ENCODE measurements at regions not wholly inside any gene's neighbourhood (a gene's known extent, or its start where the extent isn't known, plus 50 kb on each side); places are given as distances from the start of the nearest gene placed in this dataset.

DNA sequence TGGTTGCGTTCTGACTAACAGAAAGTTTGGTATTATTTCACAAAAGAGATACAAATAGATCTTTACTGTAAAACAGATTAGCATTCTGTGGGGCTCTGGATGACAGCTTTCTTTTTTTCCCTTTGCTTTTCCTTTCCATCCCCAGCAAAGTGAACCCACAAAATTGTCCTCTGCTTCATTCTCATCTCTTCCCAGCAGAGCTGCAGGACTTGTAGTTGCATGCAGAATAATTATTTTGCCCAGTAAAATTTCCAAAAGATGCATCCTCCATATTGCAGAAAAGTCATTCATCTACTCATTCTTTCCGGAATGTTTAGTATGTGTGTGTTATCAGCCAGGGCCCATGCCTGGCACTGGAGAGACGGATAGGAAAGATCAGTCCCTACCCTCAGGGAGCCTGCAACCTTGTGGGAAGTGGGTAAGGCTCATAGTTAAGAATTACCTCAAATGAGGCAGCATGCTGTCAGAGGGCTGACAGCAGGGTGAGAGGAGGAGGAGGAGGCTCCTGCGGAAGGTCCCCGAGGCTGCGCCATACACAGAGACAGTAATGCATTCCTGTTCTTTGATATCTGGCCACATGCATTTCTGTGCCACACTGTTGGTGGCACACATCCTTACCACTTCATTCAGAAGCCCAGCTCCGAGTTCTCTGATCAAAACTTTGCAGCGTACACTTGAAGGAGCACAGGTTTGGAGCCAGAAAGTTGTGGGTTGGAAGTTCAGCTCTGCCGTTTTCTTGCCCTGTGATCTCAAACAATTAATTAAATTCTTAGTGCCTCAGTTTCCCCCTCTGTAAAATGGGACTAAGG lies 225.4 kb downstream of the MYCN start:
- H3K36me3 Mint-ChIP-seq = no peaks in the 10 kb centered on the region
- H3K9me3 Mint-ChIP-seq = peaks cover 18% of the 10 kb centered on the region
- TF ChIP-seq, protein P1, sequence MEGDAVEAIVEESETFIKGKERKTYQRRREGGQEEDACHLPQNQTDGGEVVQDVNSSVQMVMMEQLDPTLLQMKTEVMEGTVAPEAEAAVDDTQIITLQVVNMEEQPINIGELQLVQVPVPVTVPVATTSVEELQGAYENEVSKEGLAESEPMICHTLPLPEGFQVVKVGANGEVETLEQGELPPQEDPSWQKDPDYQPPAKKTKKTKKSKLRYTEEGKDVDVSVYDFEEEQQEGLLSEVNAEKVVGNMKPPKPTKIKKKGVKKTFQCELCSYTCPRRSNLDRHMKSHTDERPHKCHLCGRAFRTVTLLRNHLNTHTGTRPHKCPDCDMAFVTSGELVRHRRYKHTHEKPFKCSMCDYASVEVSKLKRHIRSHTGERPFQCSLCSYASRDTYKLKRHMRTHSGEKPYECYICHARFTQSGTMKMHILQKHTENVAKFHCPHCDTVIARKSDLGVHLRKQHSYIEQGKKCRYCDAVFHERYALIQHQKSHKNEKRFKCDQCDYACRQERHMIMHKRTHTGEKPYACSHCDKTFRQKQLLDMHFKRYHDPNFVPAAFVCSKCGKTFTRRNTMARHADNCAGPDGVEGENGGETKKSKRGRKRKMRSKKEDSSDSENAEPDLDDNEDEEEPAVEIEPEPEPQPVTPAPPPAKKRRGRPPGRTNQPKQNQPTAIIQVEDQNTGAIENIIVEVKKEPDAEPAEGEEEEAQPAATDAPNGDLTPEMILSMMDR (conservative IDR thresholded peaks at IDR 0.05) = no peak
- peaks cover 27% of the 10 kb centered on the region for H3K4me1 Mint-ChIP-seq (ENCODE audit: unreplicated experiment)
- DNase-seq (ENCODE audit: extremely low spot score, unreplicated experiment) = peak; percentile 36
- H3K27me3 Mint-ChIP-seq = peaks cover 23% of the 10 kb centered on the region
- H3K27ac Mint-ChIP-seq = no peak overlapping the region
- no peak overlapping the region for H3K4me3 Mint-ChIP-seq

DNA sequence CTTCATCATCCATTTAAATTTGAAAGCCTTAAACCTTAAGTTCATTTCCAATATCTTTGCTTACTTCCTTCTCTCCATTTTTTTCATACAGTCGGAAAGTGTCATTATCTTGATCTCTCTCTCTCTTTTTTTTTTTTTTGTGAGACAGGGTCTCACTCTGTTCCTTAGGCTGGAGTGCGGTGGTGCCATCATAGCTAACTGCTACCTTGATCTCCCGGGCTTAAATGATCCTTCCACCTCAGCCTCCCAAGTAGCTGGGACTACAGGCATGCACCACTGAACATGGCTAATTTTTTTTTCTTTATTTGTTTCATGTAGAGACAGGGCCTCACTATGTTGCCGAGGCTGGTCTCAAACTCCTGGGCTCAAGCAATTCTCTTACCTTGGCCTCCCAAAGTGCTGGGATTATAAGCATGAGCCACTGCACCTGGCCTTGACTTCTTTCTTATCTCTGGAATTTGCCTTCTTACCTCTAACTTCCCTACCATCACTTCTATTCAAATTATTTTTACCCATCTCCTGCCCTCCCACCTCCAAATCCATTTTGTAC lies 222.2 kb downstream of the MYCN start:
- peaks cover 17% of the 10 kb centered on the region for H3K27me3 Mint-ChIP-seq
- TF ChIP-seq, protein P1 (conservative IDR thresholded peaks at IDR 0.05) = no peak
- peak; percentile 2 for DNase-seq (ENCODE audit: extremely low spot score, unreplicated experiment)
- peaks cover 18% of the 10 kb centered on the region for H3K4me1 Mint-ChIP-seq (ENCODE audit: unreplicated experiment)
- H3K4me3 Mint-ChIP-seq = no peak overlapping the region
- no peak overlapping the region for H3K27ac Mint-ChIP-seq
- peaks cover 5% of the 10 kb centered on the region for H3K9me3 Mint-ChIP-seq
- H3K36me3 Mint-ChIP-seq = no peaks in the 10 kb centered on the region

DNA sequence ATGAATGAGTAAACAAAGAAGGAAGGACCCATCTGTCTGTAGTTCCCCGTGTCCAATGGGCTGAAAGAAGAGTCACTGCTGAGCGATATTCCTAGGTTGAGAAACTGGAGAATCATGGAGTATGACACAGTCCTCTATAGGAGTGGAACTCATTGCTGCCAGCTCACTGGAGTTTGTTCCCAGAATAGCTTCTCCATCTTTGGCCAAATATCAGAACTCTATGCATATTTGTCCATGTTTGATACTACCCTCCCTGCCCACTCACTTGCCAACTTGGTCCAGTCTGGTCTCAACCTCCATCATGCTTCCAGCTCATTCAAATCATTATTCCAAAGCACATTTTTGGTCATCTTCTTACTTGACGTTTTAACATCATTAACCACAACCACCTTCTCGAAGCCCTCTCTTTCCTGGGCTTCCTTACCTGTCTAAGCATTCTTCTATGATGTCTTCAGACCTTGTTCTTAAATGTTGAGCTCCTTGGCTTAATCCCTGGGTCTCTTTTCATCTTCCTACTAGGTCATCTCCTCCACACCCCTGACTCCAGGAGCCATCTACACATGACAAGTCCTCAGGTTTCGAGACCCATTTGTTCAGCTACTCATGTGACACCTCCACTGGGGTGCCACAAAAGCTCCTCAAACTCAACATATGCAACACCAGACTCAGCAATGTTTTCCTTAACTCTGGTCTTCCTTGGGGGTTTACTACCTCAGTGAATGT lies 221.6 kb downstream of the MYCN start:
- DNase-seq (ENCODE audit: extremely low spot score, unreplicated experiment) = peak; percentile 15
- no peak overlapping the region for H3K27ac Mint-ChIP-seq

DNA sequence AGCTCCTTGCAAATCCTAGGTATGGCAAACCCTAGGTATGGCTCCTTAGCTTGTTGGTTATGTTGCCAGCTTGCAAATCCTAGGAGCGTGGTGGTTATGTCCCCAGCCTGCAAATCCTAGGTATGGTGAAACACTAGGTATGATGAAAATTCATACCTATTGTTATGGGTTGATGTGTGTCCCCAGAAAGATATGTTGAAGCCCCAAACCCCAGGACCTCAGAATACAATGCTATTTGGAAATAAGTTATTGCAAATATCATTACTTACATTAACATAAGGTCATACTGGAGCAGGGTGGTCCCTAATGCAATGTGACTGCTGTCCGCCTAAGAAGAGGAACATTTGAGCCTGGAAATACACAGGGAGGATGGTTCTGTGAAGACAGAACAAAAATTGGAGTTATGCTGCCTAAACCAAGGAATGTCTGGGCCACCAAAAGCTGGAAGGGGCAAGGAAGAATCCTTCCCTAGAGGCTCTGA lies 220.8 kb downstream of the MYCN start:
- Mint-ChIP-seq H3K4me1 (ENCODE audit: unreplicated experiment) (peaks cover 4% of the 10 kb centered on the region), H3K4me3 (no peak overlapping the region)

More for the DNA sequence above, 221.6 kb downstream of the MYCN start:
- no peaks in the 10 kb centered on the region for H3K36me3 Mint-ChIP-seq
- peaks cover 12% of the 10 kb centered on the region for H3K4me1 Mint-ChIP-seq (ENCODE audit: unreplicated experiment)
- H3K27me3 Mint-ChIP-seq = peaks cover 14% of the 10 kb centered on the region
- H3K4me3 Mint-ChIP-seq = no peak overlapping the region
- H3K9me3 Mint-ChIP-seq = peaks cover 4% of the 10 kb centered on the region
- TF ChIP-seq, protein P1 (conservative IDR thresholded peaks at IDR 0.05) = no peak

More for the DNA sequence above, 220.8 kb downstream of the MYCN start:
- Mint-ChIP-seq H3K27me3 (peaks cover 6% of the 10 kb centered on the region), H3K9me3 (peaks cover 4% of the 10 kb centered on the region), H3K36me3 (no peaks in the 10 kb centered on the region), H3K27ac (no peak overlapping the region)
- TF ChIP-seq, protein P1 (conservative IDR thresholded peaks at IDR 0.05) = no peak
- DNase-seq (ENCODE audit: extremely low spot score, unreplicated experiment) = no peak

Data from type B pancreatic cell (in vitro differentiated cells).